Chondrocyte (in vitro differentiated cells): ENCODE measurements at regions not wholly inside any gene's neighbourhood (a gene's known extent, or its start where the extent isn't known, plus 50 kb on each side); places are given as distances from the start of the nearest gene placed in this dataset.

Source experiments
- DNase-seq: peaks from one replicate; pipeline ENCODE4 v3.0.0; 2021; ENCODE audit warnings: mixed read lengths, low spot score
- H3K27ac Mint-ChIP-seq: one replicate; pipeline ENCODE4 v1.8.0; 2021; ENCODE audit warnings: mild to moderate bottlenecking, moderate library complexity, mixed read lengths; ENCODE audit not compliant: unreplicated experiment
- H3K27me3 Mint-ChIP-seq: 2 replicates; pipeline ENCODE4 v1.8.0; 2021; ENCODE audit warnings: low read depth, mixed read lengths
- H3K36me3 Mint-ChIP-seq: 2 replicates; pipeline ENCODE4 v1.8.0; 2021; ENCODE audit warnings: low read depth, mixed read lengths
- H3K4me1 Mint-ChIP-seq: 2 replicates; pipeline ENCODE4 v1.8.0; 2021; ENCODE audit warnings: low read depth, mild to moderate bottlenecking, mixed read lengths
- H3K4me3 Mint-ChIP-seq: one replicate; pipeline ENCODE4 v1.8.0; 2021; ENCODE audit warnings: mild to moderate bottlenecking, moderate library complexity, mixed read lengths; ENCODE audit not compliant: unreplicated experiment
- H3K9me3 Mint-ChIP-seq: 2 replicates; pipeline ENCODE4 v1.8.0; 2021; ENCODE audit warnings: low read depth, mixed read lengths
- CTCF ChIP-seq: fragments of 200-600 bp; sonication (generic); IDR thresholded peaks from 2 replicates; pipeline ENCODE4 v1.5.0; 2021; ENCODE audit warnings: antibody characterized with exemption, mild to moderate bottlenecking, moderate library complexity

DNA sequence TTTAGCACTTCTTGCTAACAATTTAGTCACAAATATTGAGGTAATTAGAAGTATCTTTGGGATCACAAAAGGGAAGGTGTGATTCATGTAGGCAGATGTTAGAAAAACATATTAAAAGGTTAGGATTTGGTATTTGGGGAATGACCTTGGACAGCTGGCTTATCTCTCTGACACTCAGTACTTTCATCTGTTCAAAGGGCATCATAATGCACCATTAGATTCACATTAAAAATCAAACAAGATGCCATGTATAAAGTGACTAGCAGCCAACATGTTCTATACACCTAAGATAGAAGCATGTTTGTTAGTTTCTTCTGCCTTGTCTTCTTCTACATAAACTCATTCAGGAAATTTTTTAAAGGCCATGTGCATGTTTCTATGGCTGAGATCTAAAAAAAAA is 56.5 kb upstream of the ESRRG start:
- no peak for TF ChIP-seq CTCF
- H3K4me3 Mint-ChIP-seq: no peak overlapping the region
- H3K27ac Mint-ChIP-seq: no peak overlapping the region
- no peaks in the 10 kb centered on the region for H3K9me3 Mint-ChIP-seq
- no peak for DNase-seq
- no peaks in the 10 kb centered on the region for H3K36me3 Mint-ChIP-seq
- no peaks in the 10 kb centered on the region for H3K4me1 Mint-ChIP-seq
- peaks cover 6% of the 10 kb centered on the region for H3K27me3 Mint-ChIP-seq

GRCh38 chr1:216778737-216779136 is 55.5 kb upstream of the ESRRG start:
- Mint-ChIP-seq H3K36me3 (no peaks in the 10 kb centered on the region), H3K4me3 (no peak overlapping the region), H3K27ac (no peak overlapping the region), H3K4me1 (no peaks in the 10 kb centered on the region), H3K9me3 (no peaks in the 10 kb centered on the region), H3K27me3 (peaks cover 6% of the 10 kb centered on the region)
- no peak for DNase-seq
- TF ChIP-seq CTCF: no peak

GRCh38 chr1:216777148-216777547 is 53.9 kb upstream of the ESRRG start:
- H3K4me3 Mint-ChIP-seq: no peak overlapping the region
- H3K27ac Mint-ChIP-seq: no peak overlapping the region
- no peaks in the 10 kb centered on the region for H3K27me3 Mint-ChIP-seq
- no peaks in the 10 kb centered on the region for H3K4me1 Mint-ChIP-seq
- H3K36me3 Mint-ChIP-seq: no peaks in the 10 kb centered on the region
- TF ChIP-seq CTCF: no peak
- DNase-seq: no peak
- no peaks in the 10 kb centered on the region for H3K9me3 Mint-ChIP-seq
